Inferior parietal cortex (tissue), 1 donor: ENCODE measurements at regions not wholly inside any gene's neighbourhood (a gene's known extent, or its start where the extent isn't known, plus 50 kb on each side); places are given as distances from the start of the nearest gene placed in this dataset.

Source experiments
- DNase-seq: peaks from one replicate; pipeline ENCODE4 v3.0.0-alpha.2; 2016; ENCODE audit errors: extremely low spot score

DNA sequence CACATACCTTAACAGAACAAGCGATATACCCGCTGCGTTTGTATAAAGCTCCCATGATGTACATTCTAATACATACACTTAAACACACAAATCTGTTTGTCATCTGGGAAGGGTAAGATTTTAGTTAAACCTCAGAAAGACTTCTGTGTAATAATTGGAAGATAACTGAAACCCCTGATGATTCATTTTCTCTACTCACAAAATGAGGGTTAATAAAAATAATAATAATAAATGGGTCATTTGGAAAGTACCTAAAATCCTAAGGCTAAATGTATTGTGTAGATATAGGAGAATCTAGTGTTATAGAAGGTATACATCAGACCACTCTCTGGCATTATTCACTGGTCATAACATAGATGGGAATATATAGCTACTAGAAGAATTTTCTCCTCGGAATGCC, 64.7 kb upstream of the SOX9 start:
- no peak for DNase-seq

DNA sequence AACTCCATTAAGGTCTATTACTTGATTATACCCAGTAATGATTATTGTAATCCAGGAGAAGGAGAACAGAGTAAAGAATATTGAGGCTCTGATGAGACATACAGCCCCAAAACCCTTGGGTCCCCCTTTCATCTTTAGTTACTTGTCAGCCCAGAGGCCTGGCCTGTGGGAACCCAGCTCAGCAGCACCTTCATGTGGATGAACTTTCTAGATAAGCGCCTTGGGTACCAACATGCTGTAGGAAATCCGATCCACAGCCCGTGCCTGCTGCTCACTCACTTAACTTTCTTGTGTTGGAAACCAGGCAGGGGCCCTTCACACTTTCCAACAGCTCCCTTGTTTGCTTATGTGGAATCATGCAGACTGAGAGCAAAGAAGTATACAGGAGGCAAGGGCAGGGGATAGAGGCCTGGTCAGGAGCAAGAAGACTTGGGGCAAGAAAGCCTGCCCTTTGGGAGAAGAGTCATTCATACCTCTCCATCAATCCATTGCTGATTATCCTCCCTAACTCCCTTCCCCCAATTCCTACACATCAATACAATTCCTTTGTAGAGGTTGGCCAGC, 64.0 kb upstream of the SOX9 start:
- DNase-seq: no peak

- no peak for DNase-seq
Measured at GRCh38 chr17:72060084-72060483, 60.7 kb upstream of the SOX9 start.

DNA sequence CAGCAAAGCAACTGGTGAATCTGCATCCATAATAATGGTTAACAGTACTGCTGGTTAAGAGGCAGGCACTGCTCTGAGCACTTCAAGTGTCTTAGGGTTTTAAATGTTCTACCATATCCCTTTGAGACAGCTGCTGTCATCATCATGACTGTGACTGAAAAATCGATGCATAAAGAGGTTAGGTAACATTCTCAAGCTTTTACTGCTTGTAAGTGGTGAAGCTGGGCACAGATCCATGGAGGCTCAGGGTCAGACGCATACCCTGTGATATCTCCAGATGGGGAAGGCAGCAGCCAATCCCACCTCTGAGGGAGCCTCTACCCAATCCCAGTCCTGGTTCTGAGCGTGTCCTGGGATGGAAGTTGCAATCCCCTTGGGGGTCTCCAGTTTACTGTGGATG, 57.6 kb upstream of the SOX9 start:
- no peak for DNase-seq

GRCh38 chr17:72063756-72064450, 56.9 kb upstream of the SOX9 start:
- no peak for DNase-seq

DNA sequence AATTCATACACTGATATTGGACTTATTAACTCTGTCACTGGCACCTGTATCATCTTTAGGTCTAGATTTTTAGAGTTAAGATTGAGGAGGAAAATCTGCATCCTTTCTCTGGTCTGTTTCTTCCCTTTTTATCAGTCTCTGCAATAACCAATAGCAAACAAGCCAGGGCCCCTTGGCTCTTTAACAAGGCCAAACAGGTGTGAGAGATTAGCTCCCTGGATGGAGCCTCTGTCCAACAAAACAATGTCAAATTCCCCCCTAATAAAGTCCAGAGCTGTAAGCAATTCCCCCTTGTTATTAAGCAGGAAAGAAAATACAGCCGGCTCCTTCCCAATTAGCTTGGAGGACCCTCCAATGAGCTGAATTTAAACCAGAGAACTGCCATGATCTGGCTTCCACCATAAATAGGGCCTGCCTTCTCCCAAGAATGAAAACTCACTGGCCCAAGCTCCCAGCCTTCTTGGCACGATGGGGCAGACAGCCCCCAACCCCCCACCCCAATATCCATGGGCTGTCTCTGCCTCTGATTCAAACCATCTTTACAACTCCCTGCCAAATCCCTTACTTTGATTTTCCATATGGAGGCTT, 56.1 kb upstream of the SOX9 start:
- DNase-seq: no peak

DNA sequence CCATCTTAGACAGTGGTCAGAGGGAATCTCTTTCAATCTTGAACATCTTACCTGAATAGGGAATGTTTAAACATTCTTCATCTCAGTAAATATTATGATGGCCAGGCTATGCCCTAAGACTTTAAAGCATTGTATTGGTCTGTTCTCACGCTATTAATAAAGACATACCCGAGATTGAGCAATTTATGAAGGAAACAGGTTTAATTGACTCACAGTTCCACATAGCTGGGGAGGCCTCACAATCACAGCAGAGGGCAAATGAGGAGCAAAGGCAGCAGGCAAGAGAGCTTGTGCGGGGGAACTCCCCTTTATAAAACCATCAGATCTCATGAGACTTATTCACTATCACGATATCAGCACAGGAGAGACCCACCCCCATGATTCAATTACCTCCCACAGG, 55.3 kb upstream of the SOX9 start:
- no peak for DNase-seq

- DNase-seq: no peak
Measured at GRCh38 chr17:72068643-72069042, 52.2 kb upstream of the SOX9 start.

DNA sequence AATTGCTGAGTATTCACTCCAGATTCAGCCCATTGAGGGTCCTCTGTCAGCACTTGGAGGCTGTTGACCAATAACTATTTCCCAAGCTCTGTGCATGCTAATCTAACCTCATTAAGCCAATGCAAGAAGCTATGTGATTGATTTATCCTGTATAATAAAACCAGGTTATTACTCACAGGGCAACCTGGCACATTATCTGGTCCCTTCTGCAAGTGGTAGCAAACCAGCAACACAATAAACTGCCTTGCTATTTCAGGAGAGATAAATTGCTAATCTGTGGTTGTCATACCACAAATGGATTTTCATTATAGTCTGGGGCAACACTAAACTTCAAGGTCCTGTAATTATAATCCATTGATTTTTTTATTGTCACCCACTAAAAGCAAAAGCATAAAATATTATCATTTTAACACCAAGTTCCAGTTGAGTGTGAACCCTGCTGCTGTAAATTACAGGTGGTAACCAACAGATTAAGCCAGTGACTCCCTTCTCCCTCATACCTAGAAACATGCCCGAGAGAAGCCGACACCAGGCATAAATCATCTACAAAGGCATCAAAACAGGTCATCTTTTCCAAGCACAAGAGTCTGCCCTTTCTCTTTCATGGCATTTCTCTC, 51.1 kb upstream of the SOX9 start:
- no peak for DNase-seq
